Neuronal stem cell (in vitro differentiated cells): ENCODE measurements at regions not wholly inside any gene's neighbourhood (a gene's known extent, or its start where the extent isn't known, plus 50 kb on each side); places are given as distances from the start of the nearest gene placed in this dataset.
"Not testable (repeated sequence)": the region's sequence is repeated elsewhere in the genome, so short reads cannot be mapped to it uniquely, and the experiment has no call there.

Experiments
- DNase-seq: peaks from one replicate; pipeline ENCODE4 v3.0.0-alpha.2; 2013; ENCODE audit warnings: low spot score
- H2AFZ ChIP-seq: one replicate; pipeline ENCODE4 v1.6.1; 2013; ENCODE audit warnings: mild to moderate bottlenecking, low read length, inconsistent platforms
- H2AK5ac ChIP-seq: 2 replicates; pipeline ENCODE4 v1.6.1; 2013; ENCODE audit warnings: low read depth, mild to moderate bottlenecking, inconsistent platforms, low read length, moderate library complexity, mixed read lengths
- H2BK120ac ChIP-seq: 2 replicates; pipeline ENCODE4 v1.6.1; 2013; ENCODE audit warnings: low read depth, mild to moderate bottlenecking, inconsistent platforms, low read length, moderate library complexity, mixed read lengths
- H2BK12ac ChIP-seq: one replicate; pipeline ENCODE4 v1.6.1; 2013; ENCODE audit warnings: low read length, inconsistent platforms
- H2BK15ac ChIP-seq: 2 replicates; pipeline ENCODE4 v1.6.1; 2013; ENCODE audit warnings: mild to moderate bottlenecking, low read length, inconsistent platforms, mixed read lengths
- H2BK5ac ChIP-seq: one replicate; pipeline ENCODE4 v1.6.1; 2013; ENCODE audit warnings: inconsistent platforms, mild to moderate bottlenecking, low read length, moderate library complexity
- H3K14ac ChIP-seq: one replicate; pipeline ENCODE4 v1.6.1; 2013; ENCODE audit warnings: low read length, inconsistent platforms
- H3K18ac ChIP-seq: 2 replicates; pipeline ENCODE4 v1.6.1; 2013; ENCODE audit warnings: low read length, inconsistent platforms
- H3K23ac ChIP-seq: 2 replicates; pipeline ENCODE4 v1.6.1; 2013; ENCODE audit warnings: low read depth, mild to moderate bottlenecking, mixed read lengths, low read length, inconsistent platforms; ENCODE audit not compliant: poor library complexity
- H3K27ac ChIP-seq: replicated peaks from 3 replicates; pipeline ENCODE4 v1.5.1; 2013; ENCODE audit warnings: low read length, inconsistent platforms
- H3K27me3 ChIP-seq, 3 experiments: 2 replicates each; pipeline ENCODE4 v1.6.1; 2013; ENCODE audit warnings: low read length in 3 of 3, mild to moderate bottlenecking in 2 of 3, inconsistent platforms in 1 of 3, low read depth in 1 of 3, mixed read lengths in 1 of 3, moderate library complexity in 1 of 3; ENCODE audit not compliant: control insufficient read depth in 3 of 3, insufficient read depth in 3 of 3
- H3K36me3 ChIP-seq, 2 donors: replicated peaks in 1 of 2; 2 replicates each; pipeline ENCODE4 v1.6.1; 2013; ENCODE audit warnings: low read length in 2 of 2; ENCODE audit not compliant: control insufficient read depth in 2 of 2, insufficient read depth in 2 of 2
- H3K4ac ChIP-seq: 2 replicates; pipeline ENCODE4 v1.6.1; 2013; ENCODE audit warnings: inconsistent platforms, mild to moderate bottlenecking, low read length, moderate library complexity
- H3K4me1 ChIP-seq, 2 donors: 1 replicate in 1 of 2; 2 replicates in 1 of 2; pipeline ENCODE4 v1.6.1; 2013; ENCODE audit warnings: low read length in 2 of 2, low read depth in 1 of 2; ENCODE audit not compliant: control insufficient read depth in 2 of 2, insufficient read depth in 1 of 2
- H3K4me2 ChIP-seq: one replicate; pipeline ENCODE4 v1.6.1; 2013; ENCODE audit warnings: mild to moderate bottlenecking, low read length, inconsistent platforms; ENCODE audit not compliant: insufficient read depth, poor library complexity, severe bottlenecking
- H3K4me3 ChIP-seq, 2 donors: 2 replicates each; pipeline ENCODE4 v1.5.1; 2013; ENCODE audit warnings: low read length in 2 of 2, mild to moderate bottlenecking in 2 of 2, inconsistent platforms in 1 of 2, moderate library complexity in 1 of 2
- H3K79me1 ChIP-seq: one replicate; pipeline ENCODE4 v1.6.1; 2013; ENCODE audit warnings: low read depth, mild to moderate bottlenecking, inconsistent platforms, low read length, moderate library complexity
- H3K9ac ChIP-seq: one replicate; pipeline ENCODE4 v1.6.1; 2013; ENCODE audit warnings: mild to moderate bottlenecking, low read depth, low read length, inconsistent platforms; ENCODE audit not compliant: poor library complexity
- H3K9me3 ChIP-seq, 2 donors: replicated peaks in 1 of 2; 2 replicates each; pipeline versions ENCODE3 to v1.6.1; 2013; ENCODE audit warnings: low read length in 2 of 2, mild to moderate bottlenecking in 2 of 2, inconsistent platforms in 1 of 2, low read depth in 1 of 2, mixed read lengths in 1 of 2, moderate library complexity in 1 of 2; ENCODE audit not compliant: control insufficient read depth in 2 of 2, insufficient read depth in 1 of 2
- H4K8ac ChIP-seq: one replicate; pipeline ENCODE4 v1.6.1; 2013; ENCODE audit warnings: low read depth, mild to moderate bottlenecking, inconsistent platforms, low read length, moderate library complexity
- H4K91ac ChIP-seq: one replicate; pipeline ENCODE4 v1.6.1; 2013; ENCODE audit warnings: low read length, low read depth, mild to moderate bottlenecking, inconsistent platforms; ENCODE audit not compliant: poor library complexity
- WGBS, 2 donors: extraction: QIAGEN DNeasy Blood & Tissue Kit; methylation state at CpG; one replicate each; pipeline ENCODE4 v1.1.7; 2013; ENCODE audit warnings: missing lambda C conversion rate in 2 of 2, mixed read lengths in 1 of 2; ENCODE audit not compliant: insufficient read length in 2 of 2, insufficient replicate concordance in 1 of 2; ENCODE audit errors: extremely low coverage in 2 of 2; 5-methylcytosine and 5-hydroxymethylcytosine counted together

DNA sequence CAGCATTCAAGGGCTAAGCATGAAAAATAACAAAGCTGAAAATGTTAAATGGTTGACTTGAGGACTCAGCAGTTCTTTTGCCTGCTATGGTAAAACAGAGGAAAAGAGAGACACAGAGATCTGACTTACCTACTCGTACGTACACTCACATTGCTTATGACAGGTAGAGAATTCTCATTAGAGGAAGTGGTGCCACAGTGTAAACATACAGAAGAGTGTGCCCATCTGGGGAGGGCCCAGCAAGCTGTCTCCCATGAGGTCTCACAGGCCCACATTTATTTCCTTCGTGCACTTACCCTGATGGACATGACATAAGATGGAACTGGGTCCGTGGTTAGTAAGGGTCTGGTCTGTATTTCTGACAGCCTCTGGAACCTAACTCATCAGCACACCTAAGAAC, 729.1 kb downstream of the BCL11A start:
- no CpG with 5 or more reads among the region's 4 CpGs for WGBS, 2 donors
- no peak for DNase-seq
- no peak overlapping the region for H2AFZ ChIP-seq
- H3K4ac ChIP-seq = no peak overlapping the region
- H4K8ac ChIP-seq = no peak overlapping the region
- no peak overlapping the region for H2BK15ac ChIP-seq
- H3K9ac ChIP-seq = no peak overlapping the region
- no peak overlapping the region for H2BK5ac ChIP-seq
- no peak overlapping the region for H3K23ac ChIP-seq
- H3K27ac ChIP-seq = no peak overlapping the region
- no peak overlapping the region for H3K18ac ChIP-seq
- H3K36me3 ChIP-seq = no peaks in the 10 kb centered on the region
- H3K27me3 ChIP-seq = no peaks in the 10 kb centered on the region
- no peaks in the 10 kb centered on the region for H3K4me1 ChIP-seq
- H2BK120ac ChIP-seq = no peak overlapping the region
- no peak overlapping the region for H3K4me2 ChIP-seq
- no peak overlapping the region for H4K91ac ChIP-seq
- no peak overlapping the region for H2AK5ac ChIP-seq
- no peak overlapping the region for H3K14ac ChIP-seq
- no peak overlapping the region for H3K4me3 ChIP-seq
- H3K9me3 ChIP-seq = no peaks in the 10 kb centered on the region
- H2BK12ac ChIP-seq = no peak overlapping the region
- H3K79me1 ChIP-seq = no peaks in the 10 kb centered on the region

DNA sequence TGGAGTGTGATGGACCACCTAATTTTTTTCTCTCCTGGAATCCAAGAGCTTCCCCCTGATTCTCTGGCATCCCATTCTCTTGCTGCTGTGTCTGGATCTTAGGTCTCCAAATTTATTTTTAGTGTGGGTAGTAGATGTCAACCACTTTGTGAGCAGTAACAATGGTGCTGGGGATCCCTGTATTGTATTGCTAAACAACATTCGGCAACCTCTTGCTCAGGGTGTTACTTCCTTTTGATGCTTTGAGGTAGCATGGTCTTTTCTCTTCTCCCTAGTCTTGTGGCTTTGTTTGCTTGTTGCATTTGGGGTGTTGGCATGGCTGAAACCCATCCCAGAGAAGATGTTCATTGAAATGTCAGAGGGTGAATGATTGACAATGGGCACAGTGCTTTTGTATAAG, 737.4 kb downstream of the BCL11A start:
- Histone ChIP-seq H3K14ac (no peak overlapping the region), H2BK5ac (no peak overlapping the region), H3K23ac (no peak overlapping the region), H3K18ac (no peak overlapping the region), H2AFZ (no peak overlapping the region), H3K36me3 (no peaks in the 10 kb centered on the region), H2BK15ac (no peak overlapping the region), H3K9me3 (no peaks in the 10 kb centered on the region), H4K8ac (no peak overlapping the region), H3K4me2 (no peak overlapping the region), H3K4ac (no peak overlapping the region), H3K27me3 (no peaks in the 10 kb centered on the region), H3K4me1 (peaks cover 0 to 3% of the 10 kb centered on the region in 2 donors), H2AK5ac (no peak overlapping the region), H2BK120ac (no peak overlapping the region), H2BK12ac (no peak overlapping the region), H3K9ac (no peak overlapping the region), H4K91ac (no peak overlapping the region), H3K4me3 (no peak overlapping the region), H3K27ac (no peak overlapping the region), H3K79me1 (no peaks in the 10 kb centered on the region)
- DNase-seq = no peak
- no CpG with 5 or more reads among the region's 1 CpG for WGBS, 2 donors

DNA sequence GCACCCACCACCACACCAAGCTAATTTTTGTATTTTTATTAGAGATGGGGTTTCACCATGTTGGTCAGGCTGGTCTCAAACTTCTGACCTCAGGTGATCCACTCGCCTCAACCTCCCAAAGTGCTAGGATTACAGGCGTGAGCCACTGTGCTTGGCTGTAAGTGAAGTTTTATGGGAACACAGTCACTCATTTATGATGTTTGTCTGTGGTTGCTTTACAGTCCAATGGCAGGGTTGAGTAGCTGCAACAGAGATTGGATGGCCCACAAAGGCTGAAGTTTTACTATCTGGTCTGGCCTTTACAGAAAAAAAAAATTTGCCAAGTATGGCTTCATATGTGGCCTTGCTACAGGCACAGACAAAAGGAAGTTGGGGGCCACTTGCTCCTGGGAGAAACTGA, 743.2 kb downstream of the BCL11A start:
- no CpG with 5 or more reads among the region's 2 CpGs for WGBS, 2 donors
- not testable (repeated sequence) for H3K36me3 ChIP-seq, H4K91ac ChIP-seq, H2BK15ac ChIP-seq, H2BK120ac ChIP-seq, H3K4ac ChIP-seq, H3K4me1 ChIP-seq, H3K14ac ChIP-seq, H2AK5ac ChIP-seq, H3K4me3 ChIP-seq, H3K79me1 ChIP-seq, H3K4me2 ChIP-seq, H2BK12ac ChIP-seq, H3K27ac ChIP-seq, H3K9me3 ChIP-seq, H3K23ac ChIP-seq, H3K18ac ChIP-seq, DNase-seq, H3K9ac ChIP-seq, H2BK5ac ChIP-seq, H2AFZ ChIP-seq, H4K8ac ChIP-seq, H3K27me3 ChIP-seq

DNA sequence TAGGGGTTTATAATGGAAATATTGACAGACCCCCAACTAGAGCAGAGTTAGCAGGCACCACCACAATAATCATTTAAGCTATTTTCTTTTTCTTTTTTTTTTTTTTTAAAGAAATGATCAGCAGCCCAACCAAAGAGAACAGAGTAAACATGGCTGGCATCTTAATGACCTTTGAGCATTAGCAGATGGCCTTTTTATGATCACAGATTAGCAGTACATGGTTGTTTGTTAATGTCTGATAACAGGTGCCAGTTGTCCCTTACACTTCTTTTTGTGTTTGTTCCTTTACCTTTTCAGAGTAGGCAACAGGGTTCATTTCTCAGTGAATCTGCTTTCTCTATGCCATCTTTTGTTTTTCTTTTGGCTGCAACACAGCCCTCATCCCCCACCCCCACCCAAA, 747.0 kb downstream of the BCL11A start:
- H3K4me2 ChIP-seq = no peak overlapping the region
- no peak overlapping the region for H2AK5ac ChIP-seq
- H2BK120ac ChIP-seq = no peak overlapping the region
- no peak overlapping the region for H3K14ac ChIP-seq
- H3K4me1 ChIP-seq = peaks cover 0 to 11% of the 10 kb centered on the region in 2 donors
- no peaks in the 10 kb centered on the region for H3K9me3 ChIP-seq
- no peak overlapping the region for H3K23ac ChIP-seq
- H3K27ac ChIP-seq = no peak overlapping the region
- H4K8ac ChIP-seq = no peak overlapping the region
- no peak overlapping the region for H4K91ac ChIP-seq
- no peak for DNase-seq
- no peak overlapping the region for H3K4ac ChIP-seq
- H3K9ac ChIP-seq = no peak overlapping the region
- no peak overlapping the region for H3K18ac ChIP-seq
- H2BK5ac ChIP-seq = no peak overlapping the region
- H3K36me3 ChIP-seq = no peaks in the 10 kb centered on the region
- H3K79me1 ChIP-seq = no peaks in the 10 kb centered on the region
- no peak overlapping the region for H2BK12ac ChIP-seq
- H3K27me3 ChIP-seq = no peaks in the 10 kb centered on the region
- H3K4me3 ChIP-seq = no peak overlapping the region
- no peak overlapping the region for H2AFZ ChIP-seq
- no peak overlapping the region for H2BK15ac ChIP-seq
